OCI-LY7 (cell line): ENCODE measurements at regions not wholly inside any gene's neighbourhood (a gene's known extent, or its start where the extent isn't known, plus 50 kb on each side); places are given as distances from the start of the nearest gene placed in this dataset.

ENCODE experiments used
- BruUV-seq: library from RNA; stranded (reverse); fragments of 400-500 nt; replicated peaks from 2 replicates; lab custom pipeline; 2021; lab: Mats Ljungman, UMichigan
- CTCF ChIA-PET: fragments of 300-600 bp; sonication (Branson Sonifier 250); formaldehyde crosslinking; loops from one replicate; lab custom pipeline; 2022; ENCODE audit warnings: antibody characterized with exemption; ENCODE audit not compliant: unreplicated experiment; lab: Charles Lee
- POLR2A ChIA-PET: fragments of 300-600 bp; sonication (Branson Sonifier 250); formaldehyde crosslinking; loops from one replicate; lab custom pipeline; 2022; ENCODE audit warnings: antibody characterized with exemption; lab: Charles Lee
- DNase-seq: peaks from one replicate; pipeline ENCODE4 v3.0.0-alpha.2; 2015; ENCODE audit warnings: low spot score
- H2AFZ ChIP-seq: fragments of 200-600 bp; sonication (generic), shearing (Covaris generic); 2 replicates; pipeline ENCODE4 v1.6.1; 2014; ENCODE audit warnings: mild to moderate bottlenecking, antibody characterized with exemption, low read length, moderate library complexity
- H3K27ac ChIP-seq: fragments of 200-600 bp; sonication (generic); 2 replicates; pipeline ENCODE4 v1.5.1; 2014; ENCODE audit warnings: mixed run types, low read depth, mild to moderate bottlenecking, moderate library complexity, low read length, inconsistent platforms; ENCODE audit not compliant: poor library complexity, severe bottlenecking
- H3K36me3 ChIP-seq: fragments of 200-600 bp; sonication (generic); 2 replicates; pipeline ENCODE4 v1.6.1; 2014; ENCODE audit warnings: mild to moderate bottlenecking, antibody characterized with exemption, low read length, moderate library complexity, mixed read lengths; ENCODE audit not compliant: insufficient read depth
- H3K4me1 ChIP-seq: fragments of 200-600 bp; sonication (generic); 2 replicates; pipeline ENCODE4 v1.5.1; 2014; ENCODE audit warnings: mild to moderate bottlenecking, low read length; ENCODE audit not compliant: insufficient read depth, poor library complexity, severe bottlenecking
- H3K4me2 ChIP-seq: fragments of 200-600 bp; sonication (generic); 2 replicates; pipeline ENCODE4 v1.6.1; 2014; ENCODE audit warnings: mild to moderate bottlenecking, low read length
- H3K4me3 ChIP-seq: fragments of 200-600 bp; sonication (generic); 2 replicates; pipeline ENCODE4 v1.5.1; 2014; ENCODE audit warnings: mild to moderate bottlenecking, low read depth, low read length; ENCODE audit not compliant: poor library complexity, severe bottlenecking
- H3K79me2 ChIP-seq: fragments of 200-600 bp; sonication (generic); 2 replicates; pipeline ENCODE4 v1.6.1; 2016; ENCODE audit warnings: low read depth, mild to moderate bottlenecking, low read length, moderate library complexity, mixed read lengths; ENCODE audit not compliant: insufficient read depth
- H3K9me2 ChIP-seq: fragments of 200-600 bp; sonication (generic); 2 replicates; pipeline ENCODE4 v1.6.1; 2016; ENCODE audit warnings: mild to moderate bottlenecking, low read length, mixed read lengths; ENCODE audit not compliant: insufficient read depth
- H3K9me3 ChIP-seq: fragments of 200-600 bp; sonication (generic); 2 replicates; pipeline ENCODE4 v1.6.1; 2014; ENCODE audit warnings: mild to moderate bottlenecking, mixed run types, low read length, mixed read lengths
- H4K20me1 ChIP-seq: fragments of 200-600 bp; sonication (generic); 2 replicates; pipeline ENCODE4 v1.6.1; 2014; ENCODE audit warnings: mild to moderate bottlenecking, antibody characterized with exemption, low read length, moderate library complexity, mixed read lengths; ENCODE audit not compliant: insufficient read depth
- EZH2phosphoT487 ChIP-seq: fragments of 200-600 bp; sonication (generic); IDR thresholded peaks from 2 replicates; pipeline ENCODE4 v1.6.1; 2018; ENCODE audit warnings: low read depth, borderline replicate concordance, mild to moderate bottlenecking, mixed run types, antibody characterized with exemption, low read length, moderate library complexity, mixed read lengths
- intact Hi-C: fragments of 100-400 bp; cut with micrococcal nuclease; formaldehyde crosslinking; loops from one replicate; pipeline ENCODE4 v1.10.0; 2022; ENCODE audit not compliant: unreplicated experiment
- TF ChIP-seq, protein P1 (sequence below): fragments of 200-600 bp; sonication (generic); conservative IDR thresholded peaks from 2 replicates; pipeline ENCODE4 v1.5.1; 2014; ENCODE audit warnings: mild to moderate bottlenecking, antibody characterized with exemption, low read length, moderate library complexity, mixed read lengths

DNA sequence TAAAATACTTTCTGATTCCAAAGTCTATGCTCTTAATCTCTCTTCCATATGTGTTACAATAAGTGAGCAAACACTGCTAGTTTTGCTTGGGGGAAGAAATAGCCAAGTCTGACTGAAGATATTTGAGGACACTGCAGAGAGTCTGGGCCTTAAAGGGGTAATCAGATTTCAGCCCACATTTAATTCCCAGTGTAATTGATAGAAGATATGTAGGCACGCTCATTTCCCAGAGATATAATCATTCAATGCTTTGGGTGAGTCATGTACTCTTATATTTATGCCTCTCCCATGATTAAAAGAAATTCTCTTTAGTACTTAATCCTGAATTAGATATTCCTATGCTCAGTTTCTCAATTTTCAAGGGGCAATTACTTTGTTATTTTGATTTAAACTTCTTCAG lies 178.1 kb upstream of the POM121L12 start:
- Histone ChIP-seq H3K79me2 (no peaks in the 10 kb centered on the region), H3K9me2 (no peaks in the 10 kb centered on the region), H3K4me3 (no peak overlapping the region), H4K20me1 (no peaks in the 10 kb centered on the region), H3K4me1 (no peaks in the 10 kb centered on the region), H3K4me2 (no peak overlapping the region), H2AFZ (no peak overlapping the region), H3K36me3 (no peaks in the 10 kb centered on the region), H3K9me3 (no peaks in the 10 kb centered on the region), H3K27ac (no peak overlapping the region)
- ChIA-PET CTCF (no interaction called here), POLR2A (no interaction called here)
- no peak for DNase-seq
- intact Hi-C loops: no loop called here
- BruUV-seq: no TSS peak
- no peak for TF ChIP-seq EZH2phosphoT487
- TF ChIP-seq, protein P1, sequence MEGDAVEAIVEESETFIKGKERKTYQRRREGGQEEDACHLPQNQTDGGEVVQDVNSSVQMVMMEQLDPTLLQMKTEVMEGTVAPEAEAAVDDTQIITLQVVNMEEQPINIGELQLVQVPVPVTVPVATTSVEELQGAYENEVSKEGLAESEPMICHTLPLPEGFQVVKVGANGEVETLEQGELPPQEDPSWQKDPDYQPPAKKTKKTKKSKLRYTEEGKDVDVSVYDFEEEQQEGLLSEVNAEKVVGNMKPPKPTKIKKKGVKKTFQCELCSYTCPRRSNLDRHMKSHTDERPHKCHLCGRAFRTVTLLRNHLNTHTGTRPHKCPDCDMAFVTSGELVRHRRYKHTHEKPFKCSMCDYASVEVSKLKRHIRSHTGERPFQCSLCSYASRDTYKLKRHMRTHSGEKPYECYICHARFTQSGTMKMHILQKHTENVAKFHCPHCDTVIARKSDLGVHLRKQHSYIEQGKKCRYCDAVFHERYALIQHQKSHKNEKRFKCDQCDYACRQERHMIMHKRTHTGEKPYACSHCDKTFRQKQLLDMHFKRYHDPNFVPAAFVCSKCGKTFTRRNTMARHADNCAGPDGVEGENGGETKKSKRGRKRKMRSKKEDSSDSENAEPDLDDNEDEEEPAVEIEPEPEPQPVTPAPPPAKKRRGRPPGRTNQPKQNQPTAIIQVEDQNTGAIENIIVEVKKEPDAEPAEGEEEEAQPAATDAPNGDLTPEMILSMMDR: no peak

GRCh38 chr7:52854681-52855080 lies 180.8 kb upstream of the POM121L12 start:
- H3K4me1 ChIP-seq: no peaks in the 10 kb centered on the region
- TF ChIP-seq, protein P1: no peak
- TF ChIP-seq EZH2phosphoT487: no peak
- no peaks in the 10 kb centered on the region for H3K9me2 ChIP-seq
- H4K20me1 ChIP-seq: no peaks in the 10 kb centered on the region
- no peaks in the 10 kb centered on the region for H3K36me3 ChIP-seq
- H3K4me3 ChIP-seq: no peak overlapping the region
- H2AFZ ChIP-seq: no peak overlapping the region
- H3K4me2 ChIP-seq: no peak overlapping the region
- no peaks in the 10 kb centered on the region for H3K9me3 ChIP-seq
- ChIA-PET CTCF (no interaction called here), POLR2A (no interaction called here)
- no peak overlapping the region for H3K27ac ChIP-seq
- BruUV-seq: no TSS peak
- DNase-seq: no peak
- intact Hi-C loops: no loop called here
- no peaks in the 10 kb centered on the region for H3K79me2 ChIP-seq

GRCh38 chr7:52851547-52851946 lies 183.9 kb upstream of the POM121L12 start:
- TF ChIP-seq EZH2phosphoT487: no peak
- TF ChIP-seq, protein P1: no peak
- Histone ChIP-seq H3K36me3 (no peaks in the 10 kb centered on the region), H3K27ac (no peak overlapping the region), H3K4me1 (no peaks in the 10 kb centered on the region), H3K4me3 (no peak overlapping the region), H2AFZ (no peak overlapping the region), H4K20me1 (no peaks in the 10 kb centered on the region), H3K9me2 (no peaks in the 10 kb centered on the region), H3K9me3 (no peaks in the 10 kb centered on the region), H3K79me2 (no peaks in the 10 kb centered on the region), H3K4me2 (no peak overlapping the region)
- CTCF ChIA-PET: no interaction called here
- POLR2A ChIA-PET: interaction anchor here (1.0 kb wide), 1 partner anchor 10 kb away, joined by 3 read pairs; no protein-coding TSS in a partner anchor
- no TSS peak for BruUV-seq
- DNase-seq: no peak
- intact Hi-C loops: no loop called here
